OCI-LY3 (cell line): ENCODE measurements at regions not wholly inside any gene's neighbourhood (a gene's known extent, or its start where the extent isn't known, plus 50 kb on each side); places are given as distances from the start of the nearest gene placed in this dataset.

Source experiments
- H2AFZ ChIP-seq: fragments of 200-600, 300-600 bp; shearing (Covaris generic); 2 replicates; pipeline ENCODE4 v1.6.0; 2014; ENCODE audit warnings: antibody characterized with exemption, low read depth, low read length
- H3K27ac ChIP-seq: fragments of 200-600, 300-600 bp; sonication (generic); 2 replicates; pipeline ENCODE4 v1.5.1; 2014; ENCODE audit warnings: mild to moderate bottlenecking, low read length, moderate library complexity, mixed read lengths
- H3K27me3 ChIP-seq: fragments of 200-600, 300-600 bp; sonication (generic); 2 replicates; pipeline ENCODE4 v1.6.1; 2014; ENCODE audit warnings: low read depth, low read length, mixed read lengths
- H3K36me3 ChIP-seq: fragments of 200-600, 300-600 bp; sonication (generic); replicated peaks from 2 replicates; pipeline ENCODE3; 2014; ENCODE audit warnings: low read depth, low read length, mixed read lengths
- H3K4me1 ChIP-seq: fragments of 300-600, 200-600 bp; sonication (generic); 2 replicates; pipeline ENCODE4 v1.6.1; 2014; ENCODE audit warnings: low read length, mixed read lengths
- H3K4me2 ChIP-seq: fragments of 200-600, 300-600 bp; sonication (generic); 2 replicates; pipeline ENCODE4 v1.6.1; 2014; ENCODE audit warnings: low read length, mixed read lengths
- H3K4me3 ChIP-seq: fragments of 300-600, 200-600 bp; sonication (generic); 2 replicates; pipeline ENCODE4 v1.5.1; 2014; ENCODE audit warnings: antibody characterized with exemption, mild to moderate bottlenecking, low read length, moderate library complexity
- H3K79me2 ChIP-seq: fragments of 300-600, 200-600 bp; shearing (Covaris generic); 2 replicates; pipeline ENCODE4 v1.6.1; 2014; ENCODE audit warnings: mild to moderate bottlenecking, low read length, mixed read lengths
- H3K9ac ChIP-seq: fragments of 300-600, 200-600 bp; shearing (Covaris generic); 2 replicates; pipeline ENCODE4 v1.6.0; 2014; ENCODE audit warnings: mild to moderate bottlenecking, low read length, moderate library complexity
- H3K9me3 ChIP-seq: fragments of 200-600, 300-600 bp; shearing (Covaris generic); 2 replicates; pipeline ENCODE4 v1.6.1; 2014; ENCODE audit warnings: low read length, mixed read lengths; ENCODE audit not compliant: insufficient read depth
- H4K20me1 ChIP-seq: fragments of 200-600, 300-600 bp; sonication (generic); 2 replicates; pipeline ENCODE4 v1.6.1; 2016; ENCODE audit warnings: low read length, mixed read lengths; ENCODE audit not compliant: insufficient read depth
- CTCF ChIP-seq: fragments of 200-600, 300-600 bp; sonication (generic); IDR thresholded peaks from 2 replicates; pipeline ENCODE4 v1.5.1; 2014; ENCODE audit warnings: antibody characterized with exemption, low read length, low read depth
- EZH2phosphoT487 ChIP-seq: fragments of 200-600 bp; shearing (Covaris generic); IDR thresholded peaks from 2 replicates; pipeline ENCODE4 v1.6.1; 2018; ENCODE audit warnings: antibody characterized with exemption, mixed run types, low read depth

GRCh38 chr18:76589316-76589715, 94.3 kb upstream of the ZNF516 start:
- no peak for TF ChIP-seq EZH2phosphoT487
- Histone ChIP-seq H3K36me3 (no peaks in the 10 kb centered on the region), H3K27me3 (0 out of 2 replicates have a peak, but pooled peaks cover 3% of the 10 kb centered on the region), H3K9me3 (peaks cover 4% of the 10 kb centered on the region; the same call in 1 of the 2 replicates), H3K4me3 (no peak overlapping the region), H4K20me1 (no peaks in the 10 kb centered on the region), H3K4me1 (no peaks in the 10 kb centered on the region), H3K9ac (no peak overlapping the region), H3K27ac (no peak overlapping the region), H3K79me2 (no peaks in the 10 kb centered on the region), H2AFZ (no peak overlapping the region), H3K4me2 (no peak overlapping the region)

- Histone ChIP-seq H4K20me1 (no peaks in the 10 kb centered on the region), H3K4me2 (no peak overlapping the region), H3K9me3 (peaks cover 4% of the 10 kb centered on the region; the same call in 1 of the 2 replicates), H2AFZ (no peak overlapping the region), H3K27ac (no peak overlapping the region), H3K9ac (no peak overlapping the region), H3K4me1 (no peaks in the 10 kb centered on the region), H3K79me2 (no peaks in the 10 kb centered on the region), H3K36me3 (no peaks in the 10 kb centered on the region), H3K4me3 (no peak overlapping the region), H3K27me3 (0 out of 2 replicates have a peak, but pooled peaks cover 3% of the 10 kb centered on the region)
- TF ChIP-seq CTCF (no peak), EZH2phosphoT487 (no peak)
Measured at GRCh38 chr18:76588601-76589226, 93.7 kb upstream of the ZNF516 start.

- no peak for TF ChIP-seq CTCF
- no peak for TF ChIP-seq EZH2phosphoT487
- Histone ChIP-seq H3K79me2 (no peaks in the 10 kb centered on the region), H3K9ac (no peak overlapping the region), H3K9me3 (peaks cover 4% of the 10 kb centered on the region; the same call in 1 of the 2 replicates), H4K20me1 (no peaks in the 10 kb centered on the region), H3K4me3 (no peak overlapping the region), H2AFZ (no peak overlapping the region), H3K4me1 (no peaks in the 10 kb centered on the region), H3K4me2 (no peak overlapping the region), H3K27ac (no peak overlapping the region), H3K27me3 (0 out of 2 replicates have a peak, but pooled peaks cover 3% of the 10 kb centered on the region), H3K36me3 (no peaks in the 10 kb centered on the region)
Measured at GRCh38 chr18:76587879-76588271, 92.8 kb upstream of the ZNF516 start.

- H3K36me3 ChIP-seq = no peaks in the 10 kb centered on the region
Measured at GRCh38 chr18:76587147-76587878, 92.3 kb upstream of the ZNF516 start.

More at GRCh38 chr18:76587147-76587878, 92.3 kb upstream of the ZNF516 start:
- Histone ChIP-seq H3K4me1 (no peaks in the 10 kb centered on the region), H3K9ac (no peak overlapping the region), H3K79me2 (no peaks in the 10 kb centered on the region), H3K4me3 (no peak overlapping the region), H3K27me3 (0 out of 2 replicates have a peak, but pooled peaks cover 3% of the 10 kb centered on the region), H3K27ac (no peak overlapping the region), H3K4me2 (no peak overlapping the region), H3K9me3 (peaks cover 4% of the 10 kb centered on the region; the same call in 1 of the 2 replicates), H4K20me1 (no peaks in the 10 kb centered on the region), H2AFZ (no peak overlapping the region)
- TF ChIP-seq EZH2phosphoT487 = no peak
- no peak for TF ChIP-seq CTCF
